SK-N-MC (cell line): ENCODE measurements at regions not wholly inside any gene's neighbourhood (a gene's known extent, or its start where the extent isn't known, plus 50 kb on each side); places are given as distances from the start of the nearest gene placed in this dataset.

Experiments used
- DNase-seq: peaks from one replicate; pipeline ENCODE4 v3.0.0-alpha.2; 2011; ENCODE audit warnings: low read depth, low spot score
- H3K27ac ChIP-seq: fragments of 200-600 bp; sonication (generic); 2 replicates; pipeline ENCODE4 v1.5.1; 2016; ENCODE audit warnings: mixed run types
- H3K36me3 ChIP-seq: fragments of 200-600 bp; sonication (generic); 2 replicates; pipeline ENCODE4 v1.6.1; 2017; ENCODE audit warnings: antibody characterized with exemption, low read length, mixed read lengths; ENCODE audit not compliant: insufficient read depth
- H3K4me3 ChIP-seq: fragments of 200-600 bp; sonication (generic); 2 replicates; pipeline ENCODE4 v1.5.1; 2016
- H3K9ac ChIP-seq: fragments of 200-600 bp; sonication (generic); 2 replicates; pipeline ENCODE4 v1.8.0; 2017; ENCODE audit warnings: mixed run types, mixed read lengths; ENCODE audit not compliant: insufficient read length
- H3K9me3 ChIP-seq: fragments of 200-600 bp; sonication (generic); 2 replicates; pipeline ENCODE4 v1.6.1; 2017; ENCODE audit warnings: low read depth, mild to moderate bottlenecking, antibody characterized with exemption, low read length, moderate library complexity, mixed read lengths
- EZH2 ChIP-seq: fragments of 200-600 bp; sonication (generic); IDR thresholded peaks from one replicate; pipeline ENCODE4 v1.6.1; 2017; ENCODE audit warnings: antibody characterized with exemption
- FOXP2 ChIP-seq: optimal IDR thresholded peaks from 2 replicates; pipeline ENCODE3; 2011; ENCODE audit warnings: mild to moderate bottlenecking, moderate library complexity; ENCODE audit not compliant: insufficient read depth; ENCODE audit errors: extremely low read length, control extremely low read depth
- POLR2AphosphoS5 ChIP-seq: IDR thresholded peaks from 2 replicates; pipeline ENCODE4 v1.6.1; 2012; ENCODE audit warnings: mild to moderate bottlenecking, low read depth, low read length, borderline replicate concordance

GRCh38 chr18:64234321-64234720, 85.4 kb upstream of the LINC00305 start:
- no peaks in the 10 kb centered on the region for H3K36me3 ChIP-seq
- DNase-seq, result no peak

DNA sequence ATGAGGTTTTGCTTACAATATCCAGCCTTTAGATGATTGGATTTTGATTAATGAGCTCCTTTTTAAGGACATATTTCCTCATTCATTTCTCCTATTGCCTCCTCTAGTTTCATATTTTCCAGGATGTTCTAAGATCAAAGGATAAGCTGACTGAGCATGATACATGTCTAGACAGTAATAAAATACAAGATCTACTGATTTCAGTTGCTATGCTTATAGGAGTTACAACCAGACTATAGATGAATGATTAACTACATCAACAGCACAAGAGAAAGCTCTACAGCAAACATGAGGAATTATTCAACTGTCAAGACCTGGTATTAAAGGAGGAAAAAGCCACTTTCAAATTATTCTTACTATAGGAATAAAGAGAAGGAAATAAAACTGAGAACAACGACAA, 85.0 kb upstream of the LINC00305 start:
- no peaks in the 10 kb centered on the region for H3K9me3 ChIP-seq
- no peak for TF ChIP-seq EZH2
- no peak for TF ChIP-seq FOXP2
- TF ChIP-seq POLR2AphosphoS5, result no peak
- H3K9ac ChIP-seq, result no peak overlapping the region
- no peak for DNase-seq
- H3K4me3 ChIP-seq, result no peak overlapping the region
- H3K27ac ChIP-seq, result no peak overlapping the region
- H3K36me3 ChIP-seq, result no peaks in the 10 kb centered on the region

More at GRCh38 chr18:64234321-64234720, 85.4 kb upstream of the LINC00305 start:
- TF ChIP-seq POLR2AphosphoS5 (no peak), EZH2 (no peak), FOXP2 (no peak)
- no peak overlapping the region for H3K4me3 ChIP-seq
- no peak overlapping the region for H3K27ac ChIP-seq
- no peak overlapping the region for H3K9ac ChIP-seq
- H3K9me3 ChIP-seq, result no peaks in the 10 kb centered on the region

DNA sequence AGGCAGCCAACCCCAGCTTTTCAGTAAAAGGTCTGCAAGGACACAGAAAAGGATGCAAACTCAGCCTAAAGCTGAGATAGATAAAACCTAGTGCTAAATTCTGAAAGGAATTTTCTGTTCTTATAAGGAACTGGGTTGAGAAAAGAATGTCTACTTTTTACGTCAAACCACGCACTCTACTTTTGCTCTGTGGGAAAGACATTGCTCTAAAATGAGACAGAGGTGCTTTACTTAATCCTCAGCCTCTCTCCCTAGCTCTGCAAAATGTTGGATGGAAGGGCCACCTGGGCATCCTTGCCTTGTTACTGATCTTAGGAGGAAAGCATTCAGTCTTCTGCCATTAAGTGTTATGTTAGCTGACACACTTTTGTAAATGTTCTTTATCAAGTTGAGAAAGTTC, 72.1 kb upstream of the LINC00305 start:
- H3K27ac ChIP-seq, result peak overlapping the region; percentile 19; the same call in 1 of the 2 replicates
- no peaks in the 10 kb centered on the region for H3K9me3 ChIP-seq
- no peak for DNase-seq
- no peak overlapping the region for H3K4me3 ChIP-seq
- no peak overlapping the region for H3K9ac ChIP-seq
- H3K36me3 ChIP-seq, result no peaks in the 10 kb centered on the region
- TF ChIP-seq FOXP2, result no peak
- no peak for TF ChIP-seq POLR2AphosphoS5
- TF ChIP-seq EZH2, result no peak

DNA sequence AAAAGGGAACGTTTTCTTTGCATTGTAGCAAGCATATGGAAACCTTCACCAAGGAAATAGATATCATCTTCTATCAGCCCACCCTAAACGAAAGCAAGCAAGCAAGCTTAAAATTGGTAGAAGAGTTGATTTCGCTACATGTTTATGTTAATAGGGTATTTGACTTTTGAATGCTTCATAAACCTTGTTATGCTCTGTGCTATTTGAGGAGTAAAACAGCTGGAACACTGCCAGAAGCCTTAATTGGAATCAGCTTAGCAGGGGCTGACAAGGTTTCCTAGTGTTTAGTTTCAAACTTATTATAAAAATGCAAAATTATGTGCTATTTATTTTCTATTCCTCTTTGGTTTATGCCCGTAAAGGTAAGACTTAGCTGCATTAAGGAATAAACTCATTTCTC, 70.6 kb upstream of the LINC00305 start:
- no peaks in the 10 kb centered on the region for H3K36me3 ChIP-seq
- peak overlapping the region; percentile 53 for H3K4me3 ChIP-seq
- H3K27ac ChIP-seq, result 0 out of 2 replicates have a peak overlapping the region, but pooled peaks have one; percentile 42
- TF ChIP-seq EZH2 (no peak), FOXP2 (no peak), POLR2AphosphoS5 (no peak)
- no peaks in the 10 kb centered on the region for H3K9me3 ChIP-seq
- no peak overlapping the region for H3K9ac ChIP-seq
- DNase-seq, result peak; percentile 83

- Histone ChIP-seq H3K36me3 (no peaks in the 10 kb centered on the region), H3K27ac (no peak overlapping the region), H3K9ac (no peak overlapping the region), H3K4me3 (no peak overlapping the region), H3K9me3 (no peaks in the 10 kb centered on the region)
- TF ChIP-seq EZH2, result no peak
- TF ChIP-seq POLR2AphosphoS5, result no peak
- TF ChIP-seq FOXP2, result no peak
- no peak for DNase-seq
These were observed 61.6 kb upstream of the LINC00305 start for GRCh38 chr18:64210401-64210949.

- Histone ChIP-seq H3K9ac (no peak overlapping the region), H3K9me3 (no peaks in the 10 kb centered on the region), H3K36me3 (no peaks in the 10 kb centered on the region), H3K27ac (no peak overlapping the region), H3K4me3 (no peak overlapping the region)
- no peak for TF ChIP-seq EZH2
- no peak for TF ChIP-seq FOXP2
- no peak for TF ChIP-seq POLR2AphosphoS5
- no peak for DNase-seq
These were observed 59.6 kb upstream of the LINC00305 start for GRCh38 chr18:64208516-64208915.

DNA sequence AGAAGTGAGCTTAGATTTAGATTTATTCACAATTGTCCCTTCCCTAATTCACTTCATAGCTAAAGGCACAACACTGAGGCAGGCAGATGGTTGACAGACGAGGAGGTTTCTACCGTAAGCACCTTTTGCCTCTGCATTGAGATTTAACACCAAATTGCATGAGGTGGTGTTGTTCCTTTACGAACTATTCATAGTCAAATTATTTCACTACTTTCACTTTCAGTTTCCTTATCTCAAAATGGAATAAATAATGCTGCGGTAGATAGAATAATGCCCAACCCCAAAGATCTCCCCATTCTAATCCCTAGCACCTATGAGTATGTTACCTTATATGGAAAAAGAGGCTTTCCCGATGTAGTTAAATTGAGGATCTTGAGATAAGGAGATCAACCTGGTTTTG, 58.9 kb upstream of the LINC00305 start:
- no peak overlapping the region for H3K4me3 ChIP-seq
- no peak overlapping the region for H3K27ac ChIP-seq
- H3K36me3 ChIP-seq, result no peaks in the 10 kb centered on the region
- no peak for DNase-seq
- H3K9me3 ChIP-seq, result no peaks in the 10 kb centered on the region
- TF ChIP-seq EZH2, result no peak
- TF ChIP-seq FOXP2, result no peak
- TF ChIP-seq POLR2AphosphoS5, result no peak
- no peak overlapping the region for H3K9ac ChIP-seq

- peak overlapping the region; percentile 11 for H3K4me3 ChIP-seq
- H3K27ac ChIP-seq, result 0 out of 2 replicates have a peak overlapping the region, but pooled peaks have one; percentile 16
- H3K36me3 ChIP-seq, result no peaks in the 10 kb centered on the region
- no peak for TF ChIP-seq POLR2AphosphoS5
- TF ChIP-seq FOXP2, result no peak
- no peak for TF ChIP-seq EZH2
- no peaks in the 10 kb centered on the region for H3K9me3 ChIP-seq
- DNase-seq, result no peak
- no peak overlapping the region for H3K9ac ChIP-seq
These were observed 54.4 kb upstream of the LINC00305 start for GRCh38 chr18:64203295-64203694.

- Histone ChIP-seq H3K27ac (no peak overlapping the region), H3K9me3 (no peaks in the 10 kb centered on the region), H3K36me3 (no peaks in the 10 kb centered on the region), H3K4me3 (peak overlapping the region; percentile 11), H3K9ac (no peak overlapping the region)
- DNase-seq, result no peak
- no peak for TF ChIP-seq EZH2
- TF ChIP-seq FOXP2, result no peak
- no peak for TF ChIP-seq POLR2AphosphoS5
These were observed 54.0 kb upstream of the LINC00305 start for GRCh38 chr18:64202863-64203262.
